ENCODE measurements at regions not wholly inside any gene's neighbourhood (a gene's known extent, or its start where the extent isn't known, plus 50 kb on each side); places are given as distances from the start of the nearest gene placed in this dataset.

DNA sequence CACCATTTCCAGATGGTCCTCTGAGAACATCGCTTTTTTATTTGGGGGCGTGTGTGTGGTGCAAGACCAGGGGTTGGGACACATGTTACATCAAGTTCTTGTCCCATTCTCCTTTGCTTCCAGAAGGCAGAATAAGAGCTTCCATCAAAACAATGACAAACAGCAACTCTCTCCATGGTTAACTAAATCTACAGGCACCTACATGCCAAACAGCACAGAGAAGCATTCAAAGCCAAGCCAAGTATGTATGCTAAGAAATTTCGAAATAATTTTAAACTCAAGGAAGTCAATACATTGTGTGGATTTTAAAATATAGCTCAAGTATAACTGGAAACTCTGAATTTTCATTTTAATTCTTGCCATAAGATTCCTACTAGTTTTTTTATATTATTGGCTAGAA, 105.6 kb downstream of the SEC61B start:
- Histone ChIP-seq H4K20me1 (ENCODE audit: low read length) (no peaks in the 10 kb centered on the region), H3K9me2 (replicated peaks; ENCODE audit: low read length) (no peaks in the 10 kb centered on the region), H3K4me1 (ENCODE audit: insufficient read depth, low read length) (no peaks in the 10 kb centered on the region), H3K79me2 (ENCODE audit: low read length) (no peaks in the 10 kb centered on the region), H3K4me3 (ENCODE audit: low read length) (no peak overlapping the region), H3K36me3 (ENCODE audit: low read depth, low read length) (no peaks in the 10 kb centered on the region), H3K27ac (ENCODE audit: low read length) (no peak overlapping the region), H3F3A (ENCODE audit: low read length, unreplicated experiment) (no peaks in the 10 kb centered on the region), H2AFZ (ENCODE audit: low read length) (no peak overlapping the region), H3K9me3 (ENCODE audit: low read length) (no peaks in the 10 kb centered on the region), H3K27me3 (ENCODE audit: low read length) (peaks cover 9% of the 10 kb centered on the region; the same call in 1 of the 2 replicates), H3K4me2 (ENCODE audit: low read length) (no peak overlapping the region), H3K9ac (ENCODE audit: low read length) (no peak overlapping the region)
- intact Hi-C loops (cut with micrococcal nuclease) = no loop called here
- no peak for DNase-seq
- POLR2A ChIA-PET (ENCODE audit: unreplicated experiment) = no interaction called here
- no TSS peak for BruUV-seq (replicated peaks)
- ATAC-seq = no peak
- CTCF ChIA-PET = no interaction called here
- no peak for TF ChIP-seq EZH2phosphoT487 (IDR thresholded peaks at IDR 0.05; ENCODE audit: borderline replicate concordance, low read length)
- TF ChIP-seq, protein P1, sequence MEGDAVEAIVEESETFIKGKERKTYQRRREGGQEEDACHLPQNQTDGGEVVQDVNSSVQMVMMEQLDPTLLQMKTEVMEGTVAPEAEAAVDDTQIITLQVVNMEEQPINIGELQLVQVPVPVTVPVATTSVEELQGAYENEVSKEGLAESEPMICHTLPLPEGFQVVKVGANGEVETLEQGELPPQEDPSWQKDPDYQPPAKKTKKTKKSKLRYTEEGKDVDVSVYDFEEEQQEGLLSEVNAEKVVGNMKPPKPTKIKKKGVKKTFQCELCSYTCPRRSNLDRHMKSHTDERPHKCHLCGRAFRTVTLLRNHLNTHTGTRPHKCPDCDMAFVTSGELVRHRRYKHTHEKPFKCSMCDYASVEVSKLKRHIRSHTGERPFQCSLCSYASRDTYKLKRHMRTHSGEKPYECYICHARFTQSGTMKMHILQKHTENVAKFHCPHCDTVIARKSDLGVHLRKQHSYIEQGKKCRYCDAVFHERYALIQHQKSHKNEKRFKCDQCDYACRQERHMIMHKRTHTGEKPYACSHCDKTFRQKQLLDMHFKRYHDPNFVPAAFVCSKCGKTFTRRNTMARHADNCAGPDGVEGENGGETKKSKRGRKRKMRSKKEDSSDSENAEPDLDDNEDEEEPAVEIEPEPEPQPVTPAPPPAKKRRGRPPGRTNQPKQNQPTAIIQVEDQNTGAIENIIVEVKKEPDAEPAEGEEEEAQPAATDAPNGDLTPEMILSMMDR (conservative IDR thresholded peaks at IDR 0.05; ENCODE audit: low read depth, low read length) = no peak
- TF ChIP-seq EZH2 (IDR thresholded peaks at IDR 0.05; ENCODE audit: low read length, unreplicated experiment) = no peak

DNA sequence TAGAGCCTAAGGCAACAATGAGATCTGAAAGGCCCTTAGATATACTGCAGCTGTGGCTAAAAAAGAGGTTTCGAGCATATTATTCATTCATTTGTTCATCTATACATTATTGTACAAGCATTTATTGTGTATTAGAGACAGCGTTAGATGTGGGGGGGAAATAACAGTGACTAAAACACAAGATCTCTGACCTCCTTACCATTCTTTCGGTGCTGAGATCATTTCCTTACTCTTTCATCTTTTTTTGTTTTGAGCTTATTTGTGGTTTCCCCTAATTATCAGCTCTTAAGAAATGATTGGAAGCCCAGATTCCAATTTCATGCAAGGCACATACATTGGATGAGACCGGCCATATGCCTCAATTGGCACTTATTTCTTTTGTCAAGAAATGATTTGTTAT, 113.2 kb downstream of the SEC61B start:
- H3K36me3 ChIP-seq (ENCODE audit: low read depth, low read length) = no peaks in the 10 kb centered on the region
- CTCF ChIA-PET = no interaction called here
- intact Hi-C loops (cut with micrococcal nuclease) = no loop called here
- no peak overlapping the region for H3K4me2 ChIP-seq (ENCODE audit: low read length)
- POLR2A ChIA-PET (ENCODE audit: unreplicated experiment) = no interaction called here
- no peaks in the 10 kb centered on the region for H3K27me3 ChIP-seq (ENCODE audit: low read length)
- H3K4me3 ChIP-seq (ENCODE audit: low read length) = no peak overlapping the region
- ATAC-seq (no peak), DNase-seq (no peak)
- no peaks in the 10 kb centered on the region for H3K79me2 ChIP-seq (ENCODE audit: low read length)
- H2AFZ ChIP-seq (ENCODE audit: low read length) = no peak overlapping the region
- no TSS peak for BruUV-seq (replicated peaks)
- no peaks in the 10 kb centered on the region for H3K4me1 ChIP-seq (ENCODE audit: insufficient read depth, low read length)
- no peaks in the 10 kb centered on the region for H3F3A ChIP-seq (ENCODE audit: low read length, unreplicated experiment)
- H3K9me3 ChIP-seq (ENCODE audit: low read length) = no peaks in the 10 kb centered on the region
- no peak overlapping the region for H3K27ac ChIP-seq (ENCODE audit: low read length)
- no peak overlapping the region for H3K9ac ChIP-seq (ENCODE audit: low read length)
- no peaks in the 10 kb centered on the region for H3K9me2 ChIP-seq (replicated peaks; ENCODE audit: low read length)
- no peaks in the 10 kb centered on the region for H4K20me1 ChIP-seq (ENCODE audit: low read length)
- TF ChIP-seq EZH2phosphoT487 (IDR thresholded peaks at IDR 0.05; ENCODE audit: borderline replicate concordance, low read length) (no peak), EZH2 (IDR thresholded peaks at IDR 0.05; ENCODE audit: low read length, unreplicated experiment) (no peak)
- TF ChIP-seq, protein P1 (conservative IDR thresholded peaks at IDR 0.05; ENCODE audit: low read depth, low read length) = no peak

DNA sequence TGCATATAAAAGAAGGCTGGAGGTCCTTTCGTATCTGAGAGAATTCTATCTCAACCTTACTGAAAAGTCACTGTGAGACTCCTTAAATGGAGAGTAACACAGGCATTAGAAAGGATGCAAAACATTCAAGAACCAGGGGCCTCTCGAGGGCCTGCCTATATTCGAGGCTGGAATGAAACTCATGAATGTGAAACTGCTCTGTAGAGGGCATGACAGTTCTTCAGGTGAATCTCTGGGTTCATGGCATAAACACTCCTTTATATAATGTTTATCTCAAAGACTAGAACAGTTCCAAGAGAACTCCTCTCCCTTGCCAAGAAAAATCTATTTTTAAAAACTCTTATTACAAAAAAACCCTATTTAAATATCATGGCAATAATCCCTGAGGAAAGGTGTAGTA, 113.9 kb downstream of the SEC61B start:
- H4K20me1 ChIP-seq (ENCODE audit: low read length) = no peaks in the 10 kb centered on the region
- no peak for DNase-seq
- H3K9me3 ChIP-seq (ENCODE audit: low read length) = no peaks in the 10 kb centered on the region
- ChIA-PET POLR2A (ENCODE audit: unreplicated experiment) (no interaction called here), CTCF (no interaction called here)
- H3K36me3 ChIP-seq (ENCODE audit: low read depth, low read length) = no peaks in the 10 kb centered on the region
- intact Hi-C loops (cut with micrococcal nuclease) = no loop called here
- H3K27me3 ChIP-seq (ENCODE audit: low read length) = no peaks in the 10 kb centered on the region
- no peaks in the 10 kb centered on the region for H3K9me2 ChIP-seq (replicated peaks; ENCODE audit: low read length)
- ATAC-seq = no peak
- H3F3A ChIP-seq (ENCODE audit: low read length, unreplicated experiment) = no peaks in the 10 kb centered on the region
- H3K9ac ChIP-seq (ENCODE audit: low read length) = no peak overlapping the region
- H2AFZ ChIP-seq (ENCODE audit: low read length) = no peak overlapping the region
- H3K4me1 ChIP-seq (ENCODE audit: insufficient read depth, low read length) = no peaks in the 10 kb centered on the region
- TF ChIP-seq, protein P1 (conservative IDR thresholded peaks at IDR 0.05; ENCODE audit: low read depth, low read length) = no peak
- no peak for TF ChIP-seq EZH2phosphoT487 (IDR thresholded peaks at IDR 0.05; ENCODE audit: borderline replicate concordance, low read length)
- no peak for TF ChIP-seq EZH2 (IDR thresholded peaks at IDR 0.05; ENCODE audit: low read length, unreplicated experiment)
- H3K4me2 ChIP-seq (ENCODE audit: low read length) = no peak overlapping the region
- H3K79me2 ChIP-seq (ENCODE audit: low read length) = no peaks in the 10 kb centered on the region
- BruUV-seq (replicated peaks) = no TSS peak
- no peak overlapping the region for H3K4me3 ChIP-seq (ENCODE audit: low read length)
- no peak overlapping the region for H3K27ac ChIP-seq (ENCODE audit: low read length)

Measured in PC-3 (cell line).